Left ventricle myocardium inferior (tissue), 1 donor: ENCODE measurements at regions not wholly inside any gene's neighbourhood (a gene's known extent, or its start where the extent isn't known, plus 50 kb on each side); places are given as distances from the start of the nearest gene placed in this dataset.

Experiments
- DNase-seq: peaks from one replicate; pipeline ENCODE4 v3.0.0-alpha.2; 2020
- H3K27ac ChIP-seq: fragments of 200-600 bp; replicated peaks from 2 replicates; pipeline ENCODE4 v1.8.0; 2021
- H3K27me3 ChIP-seq: fragments of 200-600 bp; 2 replicates; pipeline ENCODE4 v1.8.0; 2021; ENCODE audit warnings: low read depth
- H3K36me3 ChIP-seq: fragments of 200-600 bp; 2 replicates; pipeline ENCODE4 v1.8.0; 2021
- H3K4me1 ChIP-seq: fragments of 200-600 bp; 2 replicates; pipeline ENCODE4 v1.8.0; 2021
- H3K4me3 ChIP-seq: fragments of 200-600 bp; 2 replicates; pipeline ENCODE4 v1.8.0; 2021; ENCODE audit warnings: mild to moderate bottlenecking, moderate library complexity
- H3K9me3 ChIP-seq: fragments of 200-600 bp; replicated peaks from 2 replicates; pipeline ENCODE4 v1.8.0; 2021
- intact Hi-C: fragments of 100-400 bp; cut with micrococcal nuclease; formaldehyde crosslinking; loops from one replicate; pipeline ENCODE4 v1.11.0; 2022
- TF ChIP-seq, protein P1 (sequence below): fragments of 200-600 bp; IDR thresholded peaks from 2 replicates; pipeline ENCODE4 v1.8.0; 2021; ENCODE audit warnings: antibody characterized with exemption, mild to moderate bottlenecking, borderline replicate concordance
- donor health status: DM: no; HTN: yes; CAD: no; lungs with severe emphysema.

GRCh38 chr16:61390965-61391637, 645.1 kb downstream of the CDH8 start:
- H3K36me3 ChIP-seq: no peaks in the 10 kb centered on the region
- no peak overlapping the region for H3K27ac ChIP-seq
- TF ChIP-seq, protein P1, sequence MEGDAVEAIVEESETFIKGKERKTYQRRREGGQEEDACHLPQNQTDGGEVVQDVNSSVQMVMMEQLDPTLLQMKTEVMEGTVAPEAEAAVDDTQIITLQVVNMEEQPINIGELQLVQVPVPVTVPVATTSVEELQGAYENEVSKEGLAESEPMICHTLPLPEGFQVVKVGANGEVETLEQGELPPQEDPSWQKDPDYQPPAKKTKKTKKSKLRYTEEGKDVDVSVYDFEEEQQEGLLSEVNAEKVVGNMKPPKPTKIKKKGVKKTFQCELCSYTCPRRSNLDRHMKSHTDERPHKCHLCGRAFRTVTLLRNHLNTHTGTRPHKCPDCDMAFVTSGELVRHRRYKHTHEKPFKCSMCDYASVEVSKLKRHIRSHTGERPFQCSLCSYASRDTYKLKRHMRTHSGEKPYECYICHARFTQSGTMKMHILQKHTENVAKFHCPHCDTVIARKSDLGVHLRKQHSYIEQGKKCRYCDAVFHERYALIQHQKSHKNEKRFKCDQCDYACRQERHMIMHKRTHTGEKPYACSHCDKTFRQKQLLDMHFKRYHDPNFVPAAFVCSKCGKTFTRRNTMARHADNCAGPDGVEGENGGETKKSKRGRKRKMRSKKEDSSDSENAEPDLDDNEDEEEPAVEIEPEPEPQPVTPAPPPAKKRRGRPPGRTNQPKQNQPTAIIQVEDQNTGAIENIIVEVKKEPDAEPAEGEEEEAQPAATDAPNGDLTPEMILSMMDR: no peak
- H3K4me3 ChIP-seq: no peak overlapping the region
- no peaks in the 10 kb centered on the region for H3K4me1 ChIP-seq
- H3K27me3 ChIP-seq: no peaks in the 10 kb centered on the region
- no peaks in the 10 kb centered on the region for H3K9me3 ChIP-seq
- no peak for DNase-seq
- intact Hi-C loops: no loop called here

DNA sequence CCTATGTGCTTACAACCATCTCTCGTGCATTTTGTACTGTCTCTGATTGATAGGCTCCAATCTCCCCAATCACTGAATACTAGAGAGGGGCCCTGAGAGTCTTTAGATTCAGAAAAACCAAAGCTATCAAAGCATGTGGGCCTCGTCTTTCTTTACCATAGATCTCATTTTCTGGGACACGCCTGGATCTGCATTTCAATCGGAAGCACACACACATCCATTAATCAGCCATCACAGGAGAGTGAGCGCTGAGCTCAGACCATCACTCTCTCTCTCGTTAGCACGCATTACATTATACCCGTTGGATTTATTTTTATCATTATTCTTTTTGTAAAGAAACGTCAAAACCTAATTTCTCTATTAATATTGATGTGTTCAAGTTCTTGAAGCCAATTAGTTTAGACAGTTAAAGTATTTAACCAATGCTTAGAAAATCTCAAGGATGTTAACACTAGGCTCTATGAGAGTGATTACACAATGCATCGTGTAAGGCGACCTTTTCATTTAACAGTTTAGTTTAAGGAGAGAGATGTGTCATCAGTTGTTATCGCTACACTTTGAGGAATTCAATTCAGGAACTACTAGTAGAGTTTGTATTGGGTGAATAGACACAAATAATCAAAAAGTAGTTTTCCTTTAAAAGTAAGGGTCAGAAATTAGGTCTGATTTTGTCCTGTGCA, 650.7 kb downstream of the CDH8 start:
- Histone ChIP-seq H3K4me3 (no peak overlapping the region), H3K36me3 (no peaks in the 10 kb centered on the region), H3K9me3 (no peaks in the 10 kb centered on the region), H3K4me1 (no peaks in the 10 kb centered on the region), H3K27ac (no peak overlapping the region), H3K27me3 (no peaks in the 10 kb centered on the region)
- intact Hi-C loops: no loop called here
- TF ChIP-seq, protein P1: no peak
- no peak for DNase-seq

DNA sequence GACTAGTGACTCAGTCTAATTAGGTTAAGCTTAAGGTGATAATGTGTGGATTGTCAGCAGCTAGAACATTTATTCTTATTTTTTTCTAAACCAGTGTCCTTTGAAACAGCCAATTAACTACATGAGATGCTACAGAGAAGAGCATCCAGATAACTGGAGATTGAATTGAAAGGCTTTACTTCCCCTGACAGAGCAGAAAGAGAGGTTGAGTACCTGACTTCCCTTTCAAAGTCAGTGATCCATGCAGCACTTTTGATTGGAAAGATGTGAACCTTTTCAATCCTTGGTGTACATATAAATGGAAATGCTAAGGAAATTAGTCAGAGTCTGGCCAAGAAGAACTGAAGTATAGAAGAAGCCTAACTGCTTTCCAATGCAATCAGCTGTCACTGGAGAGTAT, 653.8 kb downstream of the CDH8 start:
- intact Hi-C loops: no loop called here

DNA sequence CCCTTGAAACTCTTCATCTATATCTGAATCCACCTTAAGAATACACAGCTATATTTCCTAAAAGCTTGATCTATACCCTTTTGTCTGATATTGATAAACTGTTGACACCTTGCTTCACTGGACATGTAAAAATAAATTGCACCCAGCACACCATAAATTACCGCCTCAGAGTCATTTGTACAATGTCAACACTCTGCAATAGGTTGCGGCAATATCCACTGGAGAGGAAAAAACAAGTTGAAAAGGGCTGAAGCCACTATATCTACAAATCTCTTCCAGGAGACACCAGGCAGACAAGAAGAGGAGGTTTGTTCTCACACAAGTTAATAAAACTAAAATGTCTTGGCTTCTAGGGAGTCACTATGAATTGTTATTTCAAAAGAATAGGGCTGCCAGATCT, 656.9 kb downstream of the CDH8 start:
- H3K27me3 ChIP-seq: no peaks in the 10 kb centered on the region
- no peak overlapping the region for H3K27ac ChIP-seq
- H3K4me1 ChIP-seq: no peaks in the 10 kb centered on the region
- TF ChIP-seq, protein P1: no peak
- H3K4me3 ChIP-seq: no peak overlapping the region
- no peak for DNase-seq
- no peaks in the 10 kb centered on the region for H3K9me3 ChIP-seq
- intact Hi-C loops: no loop called here
- no peaks in the 10 kb centered on the region for H3K36me3 ChIP-seq

More for the DNA sequence above, 653.8 kb downstream of the CDH8 start:
- no peak overlapping the region for H3K27ac ChIP-seq
- H3K27me3 ChIP-seq: no peaks in the 10 kb centered on the region
- no peaks in the 10 kb centered on the region for H3K4me1 ChIP-seq
- no peak overlapping the region for H3K4me3 ChIP-seq
- TF ChIP-seq, protein P1: no peak
- H3K9me3 ChIP-seq: no peaks in the 10 kb centered on the region
- DNase-seq: no peak
- H3K36me3 ChIP-seq: no peaks in the 10 kb centered on the region

DNA sequence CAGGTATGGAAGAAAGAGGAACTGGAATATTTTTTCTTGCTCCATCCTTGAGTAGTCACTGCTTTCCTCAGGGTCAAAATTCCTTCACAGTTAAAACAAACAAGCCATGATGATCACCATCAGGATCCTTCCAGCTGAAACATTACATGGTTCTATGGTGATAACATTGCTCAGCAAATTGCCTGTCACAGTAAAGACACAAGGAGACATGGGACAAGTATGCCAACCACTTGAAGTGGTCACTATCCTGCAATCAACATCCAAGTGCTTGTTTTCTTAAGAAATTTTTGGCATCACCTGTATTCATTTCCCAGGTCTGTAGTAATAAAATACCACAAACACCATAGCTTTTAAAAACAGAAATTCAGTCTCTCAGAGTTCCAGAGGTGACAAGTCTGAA, 662.2 kb downstream of the CDH8 start:
- H3K4me3 ChIP-seq: no peak overlapping the region
- TF ChIP-seq, protein P1: no peak

More for the DNA sequence above, 662.2 kb downstream of the CDH8 start:
- Histone ChIP-seq H3K4me1 (peaks cover 19% of the 10 kb centered on the region), H3K9me3 (no peaks in the 10 kb centered on the region), H3K36me3 (no peaks in the 10 kb centered on the region), H3K27ac (no peak overlapping the region), H3K27me3 (no peaks in the 10 kb centered on the region)
- DNase-seq: no peak
- intact Hi-C loops: no loop called here
